ENCODE measurements at regions not wholly inside any gene's neighbourhood (a gene's known extent, or its start where the extent isn't known, plus 50 kb on each side); places are given as distances from the start of the nearest gene placed in this dataset.

- no peaks in the 10 kb centered on the region for H3K36me3 Mint-ChIP-seq (ENCODE audit: insufficient read depth in 1 of 3, low read depth in 3 of 3)
- no peak overlapping the region for H3K23ac ChIP-seq (ENCODE audit: insufficient read length, low read depth, low read length)
- no peak overlapping the region for H2BK12ac ChIP-seq (ENCODE audit: insufficient read length, low read depth, low read length)
- no peak overlapping the region for H3K4ac ChIP-seq (ENCODE audit: low read depth, low read length)
- no peak overlapping the region for H2BK20ac ChIP-seq (ENCODE audit: low read depth, low read length, poor library complexity, severe bottlenecking)
- H3K27me3 Mint-ChIP-seq (ENCODE audit: low read depth), result no peaks in the 10 kb centered on the region
- no peak overlapping the region for H3K27ac Mint-ChIP-seq
- no peak overlapping the region for H3K14ac ChIP-seq (ENCODE audit: insufficient read depth, low read length)
- H4K8ac ChIP-seq (replicated peaks; ENCODE audit: insufficient read length, low read depth, low read length), result no peak overlapping the region
- H3K4me3 Mint-ChIP-seq, result no peak overlapping the region
- H3K9me3 ChIP-seq (ENCODE audit: control insufficient read depth, low read depth, low read length), result no peaks in the 10 kb centered on the region
- no peaks in the 10 kb centered on the region for H3K27me3 ChIP-seq (ENCODE audit: insufficient read depth, low read length)
- H3K4me2 ChIP-seq (ENCODE audit: insufficient read depth, insufficient read length, low read length), result no peak overlapping the region
- H3K23me2 ChIP-seq (ENCODE audit: insufficient read length, low read depth, low read length, poor library complexity, severe bottlenecking), result no peaks in the 10 kb centered on the region
- no peak overlapping the region for H3T11ph ChIP-seq (ENCODE audit: low read length)
- no peak overlapping the region for H2BK15ac ChIP-seq (ENCODE audit: low read depth, low read length)
- no peak overlapping the region for H4K5ac ChIP-seq (ENCODE audit: insufficient read length, low read depth, low read length)
- no peaks in the 10 kb centered on the region for H3K79me2 ChIP-seq (ENCODE audit: insufficient read depth, low read length)
- no peak overlapping the region for H2AK5ac ChIP-seq (ENCODE audit: insufficient read length, low read length)
- no peaks in the 10 kb centered on the region for H3K4me1 Mint-ChIP-seq
- H4K20me1 ChIP-seq (ENCODE audit: control insufficient read depth, insufficient read depth, insufficient read length), result no peaks in the 10 kb centered on the region
- no peak overlapping the region for H3K27ac ChIP-seq (ENCODE audit: insufficient read length, low read depth, low read length)
- no peak overlapping the region for H2BK120ac ChIP-seq (ENCODE audit: low read depth, low read length, poor library complexity, severe bottlenecking)
- no peak overlapping the region for H3K18ac ChIP-seq (ENCODE audit: insufficient read length, low read depth, low read length)
- no CpG with 5 or more reads among the region's 3 CpGs for WGBS (ENCODE audit: extremely low coverage, insufficient read length, low lambda C conversion rate)
- TF ChIP-seq, protein P1, sequence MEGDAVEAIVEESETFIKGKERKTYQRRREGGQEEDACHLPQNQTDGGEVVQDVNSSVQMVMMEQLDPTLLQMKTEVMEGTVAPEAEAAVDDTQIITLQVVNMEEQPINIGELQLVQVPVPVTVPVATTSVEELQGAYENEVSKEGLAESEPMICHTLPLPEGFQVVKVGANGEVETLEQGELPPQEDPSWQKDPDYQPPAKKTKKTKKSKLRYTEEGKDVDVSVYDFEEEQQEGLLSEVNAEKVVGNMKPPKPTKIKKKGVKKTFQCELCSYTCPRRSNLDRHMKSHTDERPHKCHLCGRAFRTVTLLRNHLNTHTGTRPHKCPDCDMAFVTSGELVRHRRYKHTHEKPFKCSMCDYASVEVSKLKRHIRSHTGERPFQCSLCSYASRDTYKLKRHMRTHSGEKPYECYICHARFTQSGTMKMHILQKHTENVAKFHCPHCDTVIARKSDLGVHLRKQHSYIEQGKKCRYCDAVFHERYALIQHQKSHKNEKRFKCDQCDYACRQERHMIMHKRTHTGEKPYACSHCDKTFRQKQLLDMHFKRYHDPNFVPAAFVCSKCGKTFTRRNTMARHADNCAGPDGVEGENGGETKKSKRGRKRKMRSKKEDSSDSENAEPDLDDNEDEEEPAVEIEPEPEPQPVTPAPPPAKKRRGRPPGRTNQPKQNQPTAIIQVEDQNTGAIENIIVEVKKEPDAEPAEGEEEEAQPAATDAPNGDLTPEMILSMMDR (conservative IDR thresholded peaks at IDR 0.05), result no peak
- no peak overlapping the region for H2AFZ ChIP-seq (ENCODE audit: low read length)
- no peaks in the 10 kb centered on the region for H3K9me3 Mint-ChIP-seq
- no peak overlapping the region for H4K91ac ChIP-seq (ENCODE audit: insufficient read length, low read depth, low read length)
- no peak for DNase-seq
- no peak overlapping the region for H3K9ac ChIP-seq (ENCODE audit: extremely low read depth, insufficient read length, low read length)
- H3K79me1 ChIP-seq (ENCODE audit: insufficient read depth, low read depth, low read length, poor library complexity, severe bottlenecking), result no peaks in the 10 kb centered on the region
- no peak overlapping the region for H3K56ac ChIP-seq (ENCODE audit: insufficient read length, low read depth, low read length)
- no peak overlapping the region for H2BK5ac ChIP-seq (ENCODE audit: insufficient read length, low read length)
- no peaks in the 10 kb centered on the region for H3K4me1 ChIP-seq (ENCODE audit: insufficient read depth, low read length)
Observed at GRCh38 chr11:98365190-98365589, 655.6 kb upstream of the CNTN5 start.
